OCI-LY7 (cell line): ENCODE measurements at regions not wholly inside any gene's neighbourhood (a gene's known extent, or its start where the extent isn't known, plus 50 kb on each side); places are given as distances from the start of the nearest gene placed in this dataset.

Source experiments
- BruUV-seq: library from RNA; stranded (reverse); fragments of 400-500 nt; replicated peaks from 2 replicates; lab custom pipeline; 2021; lab: Mats Ljungman, UMichigan
- CTCF ChIA-PET: fragments of 300-600 bp; sonication (Branson Sonifier 250); formaldehyde crosslinking; loops from one replicate; lab custom pipeline; 2022; ENCODE audit warnings: antibody characterized with exemption; ENCODE audit not compliant: unreplicated experiment; lab: Charles Lee
- POLR2A ChIA-PET: fragments of 300-600 bp; sonication (Branson Sonifier 250); formaldehyde crosslinking; loops from one replicate; lab custom pipeline; 2022; ENCODE audit warnings: antibody characterized with exemption; lab: Charles Lee
- DNase-seq: peaks from one replicate; pipeline ENCODE4 v3.0.0-alpha.2; 2015; ENCODE audit warnings: low spot score
- H2AFZ ChIP-seq: fragments of 200-600 bp; sonication (generic), shearing (Covaris generic); 2 replicates; pipeline ENCODE4 v1.6.1; 2014; ENCODE audit warnings: mild to moderate bottlenecking, antibody characterized with exemption, low read length, moderate library complexity
- H3K27ac ChIP-seq: fragments of 200-600 bp; sonication (generic); 2 replicates; pipeline ENCODE4 v1.5.1; 2014; ENCODE audit warnings: mixed run types, low read depth, mild to moderate bottlenecking, moderate library complexity, low read length, inconsistent platforms; ENCODE audit not compliant: poor library complexity, severe bottlenecking
- H3K36me3 ChIP-seq: fragments of 200-600 bp; sonication (generic); 2 replicates; pipeline ENCODE4 v1.6.1; 2014; ENCODE audit warnings: mild to moderate bottlenecking, antibody characterized with exemption, low read length, moderate library complexity, mixed read lengths; ENCODE audit not compliant: insufficient read depth
- H3K4me1 ChIP-seq: fragments of 200-600 bp; sonication (generic); 2 replicates; pipeline ENCODE4 v1.5.1; 2014; ENCODE audit warnings: mild to moderate bottlenecking, low read length; ENCODE audit not compliant: insufficient read depth, poor library complexity, severe bottlenecking
- H3K4me2 ChIP-seq: fragments of 200-600 bp; sonication (generic); 2 replicates; pipeline ENCODE4 v1.6.1; 2014; ENCODE audit warnings: mild to moderate bottlenecking, low read length
- H3K4me3 ChIP-seq: fragments of 200-600 bp; sonication (generic); 2 replicates; pipeline ENCODE4 v1.5.1; 2014; ENCODE audit warnings: mild to moderate bottlenecking, low read depth, low read length; ENCODE audit not compliant: poor library complexity, severe bottlenecking
- H3K79me2 ChIP-seq: fragments of 200-600 bp; sonication (generic); 2 replicates; pipeline ENCODE4 v1.6.1; 2016; ENCODE audit warnings: low read depth, mild to moderate bottlenecking, low read length, moderate library complexity, mixed read lengths; ENCODE audit not compliant: insufficient read depth
- H3K9me2 ChIP-seq: fragments of 200-600 bp; sonication (generic); 2 replicates; pipeline ENCODE4 v1.6.1; 2016; ENCODE audit warnings: mild to moderate bottlenecking, low read length, mixed read lengths; ENCODE audit not compliant: insufficient read depth
- H3K9me3 ChIP-seq: fragments of 200-600 bp; sonication (generic); 2 replicates; pipeline ENCODE4 v1.6.1; 2014; ENCODE audit warnings: mild to moderate bottlenecking, mixed run types, low read length, mixed read lengths
- H4K20me1 ChIP-seq: fragments of 200-600 bp; sonication (generic); 2 replicates; pipeline ENCODE4 v1.6.1; 2014; ENCODE audit warnings: mild to moderate bottlenecking, antibody characterized with exemption, low read length, moderate library complexity, mixed read lengths; ENCODE audit not compliant: insufficient read depth
- CTCF ChIP-seq: fragments of 200-600 bp; sonication (generic); conservative IDR thresholded peaks from 2 replicates; pipeline ENCODE4 v1.5.1; 2014; ENCODE audit warnings: mild to moderate bottlenecking, antibody characterized with exemption, low read length, moderate library complexity, mixed read lengths
- EZH2phosphoT487 ChIP-seq: fragments of 200-600 bp; sonication (generic); IDR thresholded peaks from 2 replicates; pipeline ENCODE4 v1.6.1; 2018; ENCODE audit warnings: low read depth, borderline replicate concordance, mild to moderate bottlenecking, mixed run types, antibody characterized with exemption, low read length, moderate library complexity, mixed read lengths
- intact Hi-C: fragments of 100-400 bp; cut with micrococcal nuclease; formaldehyde crosslinking; loops from one replicate; pipeline ENCODE4 v1.10.0; 2022; ENCODE audit not compliant: unreplicated experiment

GRCh38 chr7:97293031-97293430, 175.5 kb downstream of the SDHAF3 start:
- CTCF ChIA-PET, result no interaction called here
- no peaks in the 10 kb centered on the region for H3K4me1 ChIP-seq
- DNase-seq, result no peak
- no peak for TF ChIP-seq EZH2phosphoT487
- TF ChIP-seq CTCF, result no peak
- POLR2A ChIA-PET, result no interaction called here
- no peaks in the 10 kb centered on the region for H3K9me2 ChIP-seq
- no peaks in the 10 kb centered on the region for H4K20me1 ChIP-seq
- no peaks in the 10 kb centered on the region for H3K79me2 ChIP-seq
- H3K4me3 ChIP-seq, result no peak overlapping the region
- no peaks in the 10 kb centered on the region for H3K9me3 ChIP-seq
- no TSS peak for BruUV-seq
- H3K27ac ChIP-seq, result no peak overlapping the region
- H3K4me2 ChIP-seq, result no peak overlapping the region
- intact Hi-C loops, result no loop called here
- no peaks in the 10 kb centered on the region for H3K36me3 ChIP-seq
- no peak overlapping the region for H2AFZ ChIP-seq

- no TSS peak for BruUV-seq
- no peaks in the 10 kb centered on the region for H3K9me2 ChIP-seq
- no peak for DNase-seq
- no peak overlapping the region for H3K4me2 ChIP-seq
- no peaks in the 10 kb centered on the region for H3K9me3 ChIP-seq
- no peaks in the 10 kb centered on the region for H3K79me2 ChIP-seq
- H3K27ac ChIP-seq, result no peak overlapping the region
- H3K4me1 ChIP-seq, result no peaks in the 10 kb centered on the region
- POLR2A ChIA-PET, result interaction anchor here (0.6 to 0.7 kb wide), 2 partner anchors 710 to 1158 kb away, joined by 3 read pairs; no protein-coding TSS in a partner anchor
- intact Hi-C loops, result no loop called here
- no peaks in the 10 kb centered on the region for H3K36me3 ChIP-seq
- H2AFZ ChIP-seq, result no peak overlapping the region
- H3K4me3 ChIP-seq, result no peak overlapping the region
- CTCF ChIA-PET, result no interaction called here
- H4K20me1 ChIP-seq, result no peaks in the 10 kb centered on the region
- TF ChIP-seq CTCF (no peak), EZH2phosphoT487 (no peak)
Measured at GRCh38 chr7:97298561-97298960, 181.1 kb downstream of the SDHAF3 start.

- no peaks in the 10 kb centered on the region for H3K9me3 ChIP-seq
- no peak overlapping the region for H2AFZ ChIP-seq
- POLR2A ChIA-PET, result no interaction called here
- no peak overlapping the region for H3K4me2 ChIP-seq
- H4K20me1 ChIP-seq, result no peaks in the 10 kb centered on the region
- CTCF ChIA-PET, result no interaction called here
- intact Hi-C loops, result no loop called here
- H3K27ac ChIP-seq, result no peak overlapping the region
- TF ChIP-seq EZH2phosphoT487 (no peak), CTCF (no peak)
- no peak overlapping the region for H3K4me3 ChIP-seq
- no peaks in the 10 kb centered on the region for H3K79me2 ChIP-seq
- H3K4me1 ChIP-seq, result no peaks in the 10 kb centered on the region
- H3K9me2 ChIP-seq, result no peaks in the 10 kb centered on the region
- DNase-seq, result no peak
- BruUV-seq, result no TSS peak
- H3K36me3 ChIP-seq, result no peaks in the 10 kb centered on the region
Measured at GRCh38 chr7:97305589-97305988, 188.1 kb downstream of the SDHAF3 start.
